DND-41 (cell line): ENCODE measurements at regions not wholly inside any gene's neighbourhood (a gene's known extent, or its start where the extent isn't known, plus 50 kb on each side); places are given as distances from the start of the nearest gene placed in this dataset.

Experiments
- EZH2 ChIP-seq: IDR thresholded peaks from 3 replicates; pipeline ENCODE4 v1.6.1; 2012; ENCODE audit warnings: borderline replicate concordance, low read depth, mild to moderate bottlenecking, moderate library complexity, low read length, inconsistent platforms; ENCODE audit not compliant: severe bottlenecking
- TF ChIP-seq, protein P1 (sequence below): IDR thresholded peaks from 2 replicates; pipeline ENCODE4 v1.5.1; 2012; ENCODE audit warnings: borderline replicate concordance, low read length, moderate library complexity, mild to moderate bottlenecking; ENCODE audit not compliant: poor library complexity, severe bottlenecking; ENCODE audit errors: extremely low read depth

DNA sequence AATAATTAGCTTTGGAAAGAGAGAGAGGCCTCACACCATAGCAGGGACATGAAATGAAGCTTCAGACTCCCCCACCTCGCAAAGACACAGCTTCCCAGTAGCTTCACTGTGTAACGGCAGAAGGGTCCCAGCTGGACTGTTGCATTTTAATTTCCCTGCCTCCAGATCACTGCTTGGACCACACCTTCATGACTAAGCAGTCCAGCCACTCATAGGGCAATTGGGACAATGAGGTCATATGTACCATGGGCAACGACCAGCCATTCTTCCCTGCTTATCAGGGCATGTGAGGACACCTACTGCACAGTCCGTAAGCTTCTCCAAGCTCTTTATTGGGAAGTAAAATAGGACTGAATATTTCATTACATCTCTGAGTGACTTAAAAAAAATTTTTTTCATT is 183.0 kb downstream of the MREG start:
- no peak for TF ChIP-seq EZH2
- TF ChIP-seq, protein P1, sequence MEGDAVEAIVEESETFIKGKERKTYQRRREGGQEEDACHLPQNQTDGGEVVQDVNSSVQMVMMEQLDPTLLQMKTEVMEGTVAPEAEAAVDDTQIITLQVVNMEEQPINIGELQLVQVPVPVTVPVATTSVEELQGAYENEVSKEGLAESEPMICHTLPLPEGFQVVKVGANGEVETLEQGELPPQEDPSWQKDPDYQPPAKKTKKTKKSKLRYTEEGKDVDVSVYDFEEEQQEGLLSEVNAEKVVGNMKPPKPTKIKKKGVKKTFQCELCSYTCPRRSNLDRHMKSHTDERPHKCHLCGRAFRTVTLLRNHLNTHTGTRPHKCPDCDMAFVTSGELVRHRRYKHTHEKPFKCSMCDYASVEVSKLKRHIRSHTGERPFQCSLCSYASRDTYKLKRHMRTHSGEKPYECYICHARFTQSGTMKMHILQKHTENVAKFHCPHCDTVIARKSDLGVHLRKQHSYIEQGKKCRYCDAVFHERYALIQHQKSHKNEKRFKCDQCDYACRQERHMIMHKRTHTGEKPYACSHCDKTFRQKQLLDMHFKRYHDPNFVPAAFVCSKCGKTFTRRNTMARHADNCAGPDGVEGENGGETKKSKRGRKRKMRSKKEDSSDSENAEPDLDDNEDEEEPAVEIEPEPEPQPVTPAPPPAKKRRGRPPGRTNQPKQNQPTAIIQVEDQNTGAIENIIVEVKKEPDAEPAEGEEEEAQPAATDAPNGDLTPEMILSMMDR, result no peak
